ENCODE measurements at regions not wholly inside any gene's neighbourhood (a gene's known extent, or its start where the extent isn't known, plus 50 kb on each side); places are given as distances from the start of the nearest gene placed in this dataset.
"Not testable (repeated sequence)": the region's sequence is repeated elsewhere in the genome, so short reads cannot be mapped to it uniquely, and the experiment has no call there.

DNA sequence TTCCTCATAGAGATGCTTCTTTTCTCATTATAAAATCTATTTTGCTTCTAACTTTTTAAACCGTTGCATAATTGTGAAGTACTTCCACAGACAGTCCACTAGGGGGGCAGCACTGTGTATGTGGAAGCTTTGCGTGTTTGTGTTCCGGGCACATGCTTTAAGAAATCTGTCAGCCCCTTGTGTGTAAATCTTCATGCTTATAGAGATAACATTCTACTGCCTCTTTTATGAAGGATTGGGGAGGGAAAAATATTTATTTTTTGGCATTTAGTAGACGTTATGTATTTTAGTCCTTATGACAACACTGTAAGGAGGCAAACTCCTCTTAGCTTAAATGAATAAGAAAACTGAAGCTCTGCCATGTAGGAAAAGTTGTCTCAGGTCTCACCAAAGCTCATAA lies 157.3 kb upstream of the PTGFR start:
- CTCF ChIA-PET, result interaction anchor here (0.7 to 1.9 kb wide), 3 partner anchors 8 to 274 kb away, joined by 3 to 7 read pairs (median 3); no protein-coding TSS in a partner anchor
- TF ChIP-seq, protein P1, sequence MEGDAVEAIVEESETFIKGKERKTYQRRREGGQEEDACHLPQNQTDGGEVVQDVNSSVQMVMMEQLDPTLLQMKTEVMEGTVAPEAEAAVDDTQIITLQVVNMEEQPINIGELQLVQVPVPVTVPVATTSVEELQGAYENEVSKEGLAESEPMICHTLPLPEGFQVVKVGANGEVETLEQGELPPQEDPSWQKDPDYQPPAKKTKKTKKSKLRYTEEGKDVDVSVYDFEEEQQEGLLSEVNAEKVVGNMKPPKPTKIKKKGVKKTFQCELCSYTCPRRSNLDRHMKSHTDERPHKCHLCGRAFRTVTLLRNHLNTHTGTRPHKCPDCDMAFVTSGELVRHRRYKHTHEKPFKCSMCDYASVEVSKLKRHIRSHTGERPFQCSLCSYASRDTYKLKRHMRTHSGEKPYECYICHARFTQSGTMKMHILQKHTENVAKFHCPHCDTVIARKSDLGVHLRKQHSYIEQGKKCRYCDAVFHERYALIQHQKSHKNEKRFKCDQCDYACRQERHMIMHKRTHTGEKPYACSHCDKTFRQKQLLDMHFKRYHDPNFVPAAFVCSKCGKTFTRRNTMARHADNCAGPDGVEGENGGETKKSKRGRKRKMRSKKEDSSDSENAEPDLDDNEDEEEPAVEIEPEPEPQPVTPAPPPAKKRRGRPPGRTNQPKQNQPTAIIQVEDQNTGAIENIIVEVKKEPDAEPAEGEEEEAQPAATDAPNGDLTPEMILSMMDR (conservative IDR thresholded peaks at IDR 0.05; ENCODE audit: low read depth), result peak; percentile 60
- DNase-seq (ENCODE audit: low spot score), result no peak
- no peak overlapping the region for H3K27ac ChIP-seq
- POLR2A ChIA-PET (ENCODE audit: low non-redundant PET), result no interaction called here

DNA sequence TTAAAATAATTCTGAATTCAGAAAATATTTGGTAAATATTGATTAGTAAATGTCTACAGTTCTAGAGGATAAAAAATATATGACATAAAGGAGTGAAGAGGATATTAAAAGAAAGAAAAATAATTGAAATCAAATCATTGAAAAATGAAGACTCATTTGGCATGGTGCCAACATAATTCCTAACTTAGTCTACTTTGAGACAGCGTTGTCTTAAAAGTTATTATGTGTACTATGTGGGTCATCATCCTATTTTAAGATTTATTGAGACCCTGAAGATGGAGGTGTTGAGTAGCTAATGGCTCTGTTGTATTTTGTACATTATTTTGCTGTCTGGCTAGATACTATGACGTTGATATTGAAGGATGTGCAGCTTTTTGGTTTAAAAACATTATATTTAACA lies 156.7 kb upstream of the PTGFR start:
- H3K27ac ChIP-seq, result no peak overlapping the region
- POLR2A ChIA-PET (ENCODE audit: low non-redundant PET), result no interaction called here
- DNase-seq (ENCODE audit: low spot score), result no peak
- TF ChIP-seq, protein P1 (conservative IDR thresholded peaks at IDR 0.05; ENCODE audit: low read depth), result no peak
- CTCF ChIA-PET, result interaction anchor here (0.6 to 1.9 kb wide), 6 partner anchors 8 to 771 kb away, joined by 3 to 7 read pairs (median 3); no protein-coding TSS in a partner anchor

DNA sequence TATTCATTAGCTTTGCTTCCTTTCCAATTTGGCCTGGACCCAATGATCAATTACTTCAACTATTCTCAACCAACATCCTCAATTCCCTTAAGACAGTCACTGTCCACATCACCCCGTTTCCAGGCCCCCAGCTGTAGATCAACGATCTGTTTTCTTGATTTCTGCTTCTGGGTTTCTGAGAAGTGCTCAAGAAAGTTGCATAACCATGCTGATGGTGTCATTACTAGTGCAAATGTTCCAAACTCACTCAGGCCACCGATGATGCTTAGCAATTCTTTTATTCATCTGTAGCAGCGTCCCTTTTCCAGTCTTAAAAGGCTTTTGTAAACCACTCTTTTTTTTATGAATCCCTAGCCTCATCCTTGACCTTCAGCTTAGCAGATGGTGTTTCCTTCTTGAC lies 155.8 kb upstream of the PTGFR start:
- TF ChIP-seq, protein P1 (conservative IDR thresholded peaks at IDR 0.05; ENCODE audit: low read depth), result no peak
- CTCF ChIA-PET, result interaction anchor here (1.0 kb wide), 1 partner anchor 13 kb away, joined by 3 read pairs; no protein-coding TSS in a partner anchor
- no peak for DNase-seq (ENCODE audit: low spot score)

DNA sequence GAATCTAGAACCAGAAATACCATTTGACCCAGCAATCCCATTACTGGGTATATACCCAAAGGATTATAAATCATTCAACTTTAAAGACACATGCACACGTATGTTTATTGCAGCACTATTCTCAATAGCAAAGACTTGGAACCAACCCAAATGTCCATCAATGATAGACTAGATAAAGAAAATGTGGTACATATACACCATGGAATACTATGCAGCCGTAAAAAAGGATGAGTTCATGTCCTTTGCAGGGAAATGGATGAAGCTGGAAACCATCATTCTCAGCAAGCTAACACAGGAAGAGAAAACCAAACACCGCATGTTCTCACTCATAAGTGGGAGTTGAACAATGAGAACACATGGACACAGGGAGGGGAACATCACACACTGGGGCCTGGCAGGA lies 154.0 kb upstream of the PTGFR start:
- POLR2A ChIA-PET (ENCODE audit: low non-redundant PET); DNase-seq (ENCODE audit: low spot score); H3K27ac ChIP-seq; CTCF ChIA-PET: not testable (repeated sequence)

More for the DNA sequence above, 155.8 kb upstream of the PTGFR start:
- no peak overlapping the region for H3K27ac ChIP-seq
- POLR2A ChIA-PET (ENCODE audit: low non-redundant PET), result no interaction called here

DNA sequence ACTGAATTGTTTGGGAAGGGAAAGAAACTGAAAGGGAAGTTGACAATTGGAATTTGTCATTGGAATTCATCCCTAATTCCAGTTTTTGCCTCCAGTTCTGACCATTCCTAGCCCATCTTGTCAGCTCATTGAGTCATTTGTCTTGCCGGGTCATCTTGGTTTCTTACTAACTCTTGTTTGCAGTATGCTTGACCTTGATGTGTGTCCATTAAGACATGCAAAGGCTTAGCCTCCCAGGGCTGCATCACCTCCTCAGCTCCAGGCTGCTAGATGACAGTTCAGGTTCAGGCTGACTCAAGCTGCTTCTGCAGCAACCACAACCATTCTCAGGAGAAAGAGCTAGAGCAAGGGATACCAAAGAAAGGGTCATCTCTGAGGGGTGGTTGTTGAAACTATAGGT lies 151.3 kb upstream of the PTGFR start:
- H3K27ac ChIP-seq, result peak overlapping the region; percentile 77
- DNase-seq (ENCODE audit: low spot score), result peak; percentile 12
- TF ChIP-seq, protein P1 (conservative IDR thresholded peaks at IDR 0.05; ENCODE audit: low read depth), result no peak
- POLR2A ChIA-PET (ENCODE audit: low non-redundant PET), result no interaction called here
- CTCF ChIA-PET, result no interaction called here

DNA sequence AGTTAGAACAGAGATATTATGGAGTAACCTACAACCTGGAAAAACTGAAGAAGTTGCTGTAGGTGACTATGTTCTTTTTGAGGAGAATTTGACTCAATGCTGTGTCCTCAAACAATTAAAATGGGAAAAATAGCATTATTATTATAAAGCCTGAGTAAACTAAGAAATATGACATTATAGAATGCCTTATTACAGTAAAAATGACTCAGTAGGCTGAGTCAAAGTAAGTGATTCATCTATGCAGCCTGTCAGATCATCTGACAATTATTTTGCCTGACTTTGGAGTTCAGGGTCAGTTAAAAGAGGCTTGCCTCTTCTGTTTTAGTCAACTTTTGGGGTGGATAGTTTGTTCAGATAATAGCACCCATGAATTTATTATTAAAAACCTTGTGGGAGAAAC lies 150.8 kb upstream of the PTGFR start:
- TF ChIP-seq, protein P1 (conservative IDR thresholded peaks at IDR 0.05; ENCODE audit: low read depth), result no peak
- ChIA-PET CTCF (no interaction called here), POLR2A (ENCODE audit: low non-redundant PET) (no interaction called here)
- peak; percentile 71 for DNase-seq (ENCODE audit: low spot score)
- peak overlapping the region; percentile 77; the same call in 1 of the 2 replicates for H3K27ac ChIP-seq

DNA sequence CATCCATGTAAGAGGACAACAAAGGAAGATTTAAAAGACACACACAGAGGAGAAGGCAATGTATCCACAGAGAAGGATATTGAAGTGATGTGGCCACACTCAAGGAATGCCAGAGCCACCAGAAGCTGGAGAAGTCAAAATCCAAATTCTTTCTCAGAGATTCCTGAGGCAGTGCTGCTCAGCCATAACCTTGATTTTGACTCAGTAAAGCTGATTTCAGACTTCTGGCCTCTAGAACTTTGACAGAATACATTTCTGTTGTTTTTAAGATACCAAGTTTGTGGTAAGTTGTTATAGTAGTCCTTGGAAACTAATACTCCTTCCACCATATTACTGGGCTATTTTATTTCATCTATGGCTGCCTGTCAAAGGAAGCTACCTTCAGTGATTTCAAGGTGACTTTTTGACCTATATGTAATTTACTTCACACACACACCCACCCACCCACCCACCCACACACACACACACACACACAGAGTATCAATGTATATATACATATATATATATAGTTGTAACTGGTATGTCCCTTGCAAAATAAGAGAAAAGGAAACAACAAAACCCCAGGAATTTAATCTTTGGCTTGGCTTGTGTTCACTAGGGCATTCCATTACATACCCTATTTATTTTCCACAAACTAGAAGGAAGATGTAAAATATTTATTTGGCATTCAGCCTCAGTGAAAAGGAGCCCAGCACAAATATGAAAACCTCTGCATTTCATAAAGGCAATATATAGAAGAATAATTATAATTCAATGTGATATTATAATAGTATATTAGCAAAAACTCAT lies 142.1 kb upstream of the PTGFR start:
- TF ChIP-seq, protein P1 (conservative IDR thresholded peaks at IDR 0.05; ENCODE audit: low read depth), result no peak
- H3K27ac ChIP-seq, result no peak overlapping the region
- ChIA-PET POLR2A (ENCODE audit: low non-redundant PET) (no interaction called here), CTCF (interaction anchor here (0.6 kb wide), 2 partner anchors 217 to 259 kb away, joined by 3 read pairs; no protein-coding TSS in a partner anchor)
- no peak for DNase-seq (ENCODE audit: low spot score)
